GM21786 (cell line): ENCODE measurements at regions not wholly inside any gene's neighbourhood (a gene's known extent, or its start where the extent isn't known, plus 50 kb on each side); places are given as distances from the start of the nearest gene placed in this dataset.
"Not testable (repeated sequence)": the region's sequence is repeated elsewhere in the genome, so short reads cannot be mapped to it uniquely, and the experiment has no call there.

Experiments
- ATAC-seq: cut with Tn5 transposase; IDR thresholded peaks from one replicate; pipeline ENCODE4 v1.9.1; 2021; ENCODE audit not compliant: unreplicated experiment

DNA sequence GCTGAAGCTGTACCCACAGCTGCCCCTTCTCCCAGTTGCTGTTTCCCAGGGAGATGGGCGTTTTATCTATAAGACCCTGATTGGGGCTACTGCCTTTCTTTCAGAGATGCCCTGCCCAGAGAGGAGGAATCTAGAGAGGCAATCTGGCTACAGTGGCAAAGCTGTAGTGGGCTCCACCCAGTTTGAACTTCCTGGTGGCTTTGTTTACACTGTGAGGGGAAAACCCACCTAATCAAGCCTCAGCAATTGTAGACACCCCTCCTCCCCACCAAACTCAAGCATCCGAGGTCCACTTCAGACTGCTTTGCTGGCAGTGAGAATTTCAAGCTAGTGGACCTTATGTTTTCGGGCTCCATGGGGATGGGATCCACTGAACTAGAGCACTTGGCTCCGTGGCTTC, 240.4 kb upstream of the AFF2 start:
- no peak for ATAC-seq

DNA sequence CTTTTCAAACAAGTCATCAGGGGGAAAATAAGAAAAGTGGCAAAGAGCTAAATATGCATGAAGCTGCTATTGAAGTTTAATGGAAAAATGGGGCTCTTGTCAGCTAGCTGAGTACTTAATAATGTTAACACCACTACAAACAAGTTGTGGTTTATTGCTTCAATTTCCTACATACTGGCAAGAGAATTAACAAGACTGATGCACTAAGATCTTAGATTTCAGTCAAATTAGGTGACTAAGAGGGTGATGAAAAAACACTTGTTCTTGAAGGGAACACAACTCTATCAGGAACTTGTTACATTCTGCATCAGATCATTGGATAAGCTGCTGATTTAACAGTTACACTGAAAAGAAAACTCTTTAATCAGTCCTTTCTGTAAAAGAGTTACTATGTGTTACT, 234.6 kb upstream of the AFF2 start:
- no peak for ATAC-seq

DNA sequence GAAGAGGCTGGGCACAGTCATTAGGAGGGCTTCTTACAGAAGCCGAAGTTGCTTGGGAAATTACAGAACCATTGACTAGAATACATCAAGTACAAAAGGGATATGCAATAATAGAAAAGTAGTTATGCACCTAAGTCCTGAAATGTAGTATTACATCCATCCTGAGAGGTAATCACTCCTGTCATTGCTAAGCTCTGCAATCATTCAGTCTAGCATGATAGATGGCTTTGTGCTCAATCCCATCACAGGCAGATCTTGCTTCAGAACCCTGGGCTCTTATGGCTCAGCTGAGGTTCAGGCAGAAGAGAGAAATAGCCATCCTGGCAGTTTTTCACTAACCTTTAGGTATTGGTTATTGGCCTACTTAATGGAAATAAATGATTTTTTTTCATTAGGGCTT, 231.7 kb upstream of the AFF2 start:
- no peak for ATAC-seq

DNA sequence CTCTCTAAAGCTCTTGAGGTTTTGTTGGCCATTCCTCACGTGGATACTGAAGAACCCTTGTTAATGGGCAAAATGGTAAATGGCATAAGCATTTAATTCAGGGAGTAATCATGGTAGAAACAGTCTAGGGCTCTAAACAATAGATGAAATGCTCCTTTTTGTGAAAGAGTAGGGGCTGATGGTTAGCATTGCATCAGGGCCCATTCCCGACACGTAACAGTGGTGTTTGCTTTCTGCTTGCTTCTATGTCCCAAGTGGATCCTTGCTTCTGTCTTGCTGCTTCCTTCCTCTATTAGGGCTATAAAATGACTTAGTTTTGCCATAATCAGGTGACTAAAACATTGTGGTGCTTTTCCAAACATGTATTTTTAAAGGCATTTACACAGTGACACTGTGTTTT, 230.9 kb upstream of the AFF2 start:
- ATAC-seq = no peak

DNA sequence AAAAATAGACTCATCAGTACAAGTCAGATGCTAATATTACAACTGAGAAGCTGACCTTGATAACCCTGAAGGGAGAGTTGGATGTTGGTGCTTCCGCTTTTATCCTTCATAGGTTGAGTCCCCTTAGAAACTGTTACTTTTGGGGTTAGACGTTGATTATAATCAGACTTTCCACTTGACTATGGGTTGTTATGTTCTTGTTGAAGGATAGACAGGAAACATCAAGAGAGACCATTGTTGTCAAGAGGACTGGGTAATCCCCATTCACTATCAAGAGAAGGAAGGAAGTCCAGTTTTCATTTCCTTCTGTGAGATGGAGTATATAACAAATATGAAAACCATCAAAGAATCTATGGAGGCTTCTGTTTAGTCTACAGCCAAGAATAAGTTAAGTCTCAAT, 229.9 kb upstream of the AFF2 start:
- ATAC-seq = no peak

DNA sequence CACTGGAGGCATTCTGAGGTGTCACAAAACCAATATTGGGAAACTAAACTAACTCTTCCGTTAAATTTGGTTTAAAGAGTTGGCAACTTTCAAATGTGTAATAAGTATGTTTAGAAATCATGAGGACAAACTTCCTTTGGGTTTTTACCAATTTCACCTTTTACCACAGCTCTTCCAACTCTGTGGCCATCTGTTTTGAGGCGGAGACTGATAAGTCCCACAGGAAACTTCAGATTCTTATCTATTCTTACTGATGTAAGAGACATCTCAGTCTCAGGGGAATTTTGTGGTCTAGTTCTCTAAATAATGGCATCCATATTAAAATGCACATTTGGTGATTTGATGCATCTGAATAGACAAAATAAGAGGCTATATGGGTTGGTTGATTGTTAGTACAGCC, 229.2 kb upstream of the AFF2 start:
- ATAC-seq = no peak

DNA sequence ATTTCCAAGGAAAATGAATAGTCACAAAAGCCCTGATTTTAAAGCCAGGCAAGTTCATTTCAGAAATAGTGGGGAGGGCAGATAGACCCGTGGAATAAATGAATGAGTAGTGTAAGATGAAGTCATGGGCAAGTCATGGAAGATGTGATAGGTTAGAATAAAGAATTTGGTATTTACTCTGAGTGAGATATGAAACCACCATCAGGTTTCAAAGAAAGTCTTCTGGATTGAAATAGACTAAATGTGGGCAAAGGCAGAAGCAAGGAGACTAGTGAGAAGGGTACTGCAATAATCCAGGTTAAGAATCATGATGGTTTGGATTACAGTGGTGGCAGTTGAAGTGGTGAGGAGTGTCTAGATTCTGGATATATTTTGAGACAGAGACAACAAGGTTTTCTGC, 218.5 kb upstream of the AFF2 start:
- ATAC-seq = no peak

DNA sequence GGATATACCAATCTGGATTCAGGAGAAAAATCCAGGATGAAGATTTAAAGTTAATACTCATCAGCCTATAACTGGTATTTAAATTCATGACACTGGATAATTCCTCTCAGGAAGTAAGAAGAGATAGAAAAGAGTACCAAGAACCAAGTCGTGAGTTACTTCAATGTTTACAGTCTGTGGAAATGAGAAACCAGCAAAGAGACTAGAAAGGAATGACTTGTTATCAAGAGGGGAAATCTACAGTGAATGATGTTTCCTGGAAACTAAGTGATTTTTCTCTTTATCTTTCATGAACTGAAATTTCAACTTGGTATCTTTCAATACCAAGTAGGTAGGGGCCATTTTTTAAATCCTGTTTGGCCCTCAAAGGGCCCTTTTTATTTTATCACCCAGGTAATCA, 217.9 kb upstream of the AFF2 start:
- ATAC-seq = no peak

DNA sequence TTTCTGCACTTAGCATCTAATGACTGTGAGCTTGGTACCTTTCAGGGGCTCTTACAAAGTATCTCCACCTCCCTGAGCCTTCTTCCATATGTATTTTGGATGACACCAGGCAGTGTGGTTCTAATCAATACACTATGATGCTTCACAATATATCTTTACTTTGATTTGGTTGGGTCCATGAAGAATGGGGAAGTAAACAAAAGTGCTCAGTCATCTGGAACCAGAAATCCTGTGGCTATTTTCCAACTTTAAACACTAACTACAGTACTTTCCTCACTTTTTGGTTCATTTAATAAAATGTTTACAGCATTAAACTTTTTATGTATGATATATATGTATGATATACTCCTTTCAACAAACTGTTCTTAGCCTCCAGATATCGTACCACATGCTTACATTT, 216.4 kb upstream of the AFF2 start:
- no peak for ATAC-seq

DNA sequence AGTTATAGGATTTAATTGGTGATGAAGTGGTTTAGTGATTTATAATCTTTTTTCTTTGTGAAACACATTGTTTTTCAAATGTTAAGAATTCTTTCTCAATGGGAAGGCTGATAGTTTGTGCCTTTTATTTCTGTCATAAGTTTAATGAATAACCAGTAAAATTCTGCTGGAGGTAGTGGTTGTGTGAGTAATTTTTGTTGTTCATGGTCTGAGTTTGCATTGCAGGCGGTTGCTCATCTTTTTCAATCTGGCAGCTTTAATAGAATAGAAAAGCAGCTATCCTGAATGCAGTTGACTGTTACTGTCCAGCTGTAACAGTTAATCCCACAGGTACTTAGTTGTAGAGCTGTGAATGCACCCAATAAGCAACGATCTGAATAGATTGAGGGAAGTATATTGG, 215.6 kb upstream of the AFF2 start:
- ATAC-seq = no peak

DNA sequence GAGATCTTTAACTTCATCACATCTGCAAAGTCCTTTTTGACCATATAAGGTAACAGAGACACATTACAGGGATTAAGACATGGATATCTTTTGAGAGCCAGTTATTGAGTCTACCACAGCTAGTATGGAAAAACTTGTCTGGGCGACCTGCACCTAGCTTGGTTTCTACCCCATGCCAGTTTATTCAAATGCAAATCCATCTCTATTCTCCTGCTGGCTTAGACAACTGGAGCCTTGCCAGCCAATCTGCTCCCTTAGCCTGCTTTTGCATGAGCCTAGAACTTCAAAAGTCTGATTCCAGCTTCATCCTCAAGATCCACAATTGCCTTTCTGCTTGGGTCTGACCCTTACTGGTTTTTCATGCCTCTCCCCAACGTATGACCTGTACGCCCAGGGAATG, 212.0 kb upstream of the AFF2 start:
- no peak for ATAC-seq

DNA sequence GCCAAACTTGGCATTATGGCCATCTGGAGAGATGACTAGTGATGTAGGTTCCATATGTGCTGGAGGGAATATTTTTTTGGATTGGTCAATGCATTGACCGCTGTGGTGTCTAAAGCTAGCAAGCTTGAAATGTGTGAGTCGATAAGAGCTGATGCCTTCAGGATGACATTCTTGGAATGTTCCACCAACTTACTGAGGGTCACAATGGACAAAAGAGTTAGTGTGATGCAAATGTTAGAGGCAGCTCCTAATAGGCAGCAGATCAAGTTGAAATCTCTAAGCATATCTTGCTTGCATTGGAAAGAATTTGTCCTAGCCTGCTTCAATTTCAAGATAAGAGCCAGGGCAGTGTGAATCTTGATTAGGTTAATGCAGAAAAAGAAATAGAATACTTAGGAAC, 210.4 kb upstream of the AFF2 start:
- no peak for ATAC-seq

DNA sequence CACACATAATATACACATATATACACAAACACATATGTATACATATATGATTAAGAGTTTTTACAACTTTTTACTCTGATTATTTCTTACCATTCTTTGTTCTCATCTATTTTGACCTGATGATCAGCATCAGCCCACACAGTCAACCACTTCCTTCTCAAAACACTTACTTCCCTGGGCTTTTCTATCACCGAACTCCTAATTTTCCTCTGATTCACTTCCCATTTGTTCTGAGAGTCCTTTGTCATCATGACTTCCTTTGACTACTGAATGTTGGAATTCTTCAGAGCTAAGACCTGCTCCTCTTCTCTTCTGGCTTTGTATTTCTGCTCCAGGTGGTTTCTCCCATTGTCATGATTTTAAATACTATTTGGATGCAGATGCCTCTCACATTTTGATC, 209.5 kb upstream of the AFF2 start:
- no peak for ATAC-seq

DNA sequence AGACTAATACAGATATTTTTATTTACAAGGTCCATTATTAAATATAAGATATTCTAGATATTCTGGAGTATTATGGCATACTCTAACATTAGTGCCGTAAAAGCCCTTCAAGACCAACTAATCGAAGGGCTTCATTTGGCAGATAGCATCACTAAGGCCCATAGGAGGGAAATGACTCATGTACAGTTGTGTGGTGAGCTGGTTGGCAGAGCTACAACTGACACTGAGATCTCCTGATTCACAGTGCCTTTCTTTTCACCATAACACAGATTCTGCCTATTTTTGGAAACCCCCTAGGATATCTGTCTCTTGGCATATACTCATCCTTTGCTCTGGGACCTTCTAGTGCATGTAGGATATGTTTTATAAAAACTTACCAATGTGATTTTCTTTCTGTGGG, 201.7 kb upstream of the AFF2 start:
- no peak for ATAC-seq

DNA sequence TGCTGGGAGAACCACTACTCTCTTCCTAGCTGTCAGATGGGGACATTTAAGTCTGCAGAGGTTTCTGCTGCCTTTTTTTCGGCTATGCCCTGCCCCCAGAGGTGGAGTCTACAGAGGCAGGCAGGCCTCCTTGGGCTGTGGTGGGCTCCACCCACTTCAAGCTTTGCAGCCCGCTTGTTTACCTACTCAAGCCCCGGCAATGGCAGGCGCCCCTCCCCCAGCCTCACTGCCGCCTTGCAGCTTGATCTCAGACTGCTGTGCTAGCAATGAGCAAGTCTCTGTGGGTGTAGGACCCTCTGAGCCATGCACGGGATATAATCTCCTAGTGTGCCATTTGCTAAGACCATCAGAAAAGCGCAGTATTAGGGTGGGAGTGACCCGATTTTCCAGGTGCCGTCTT, 195.2 kb upstream of the AFF2 start:
- ATAC-seq = not testable (repeated sequence)

DNA sequence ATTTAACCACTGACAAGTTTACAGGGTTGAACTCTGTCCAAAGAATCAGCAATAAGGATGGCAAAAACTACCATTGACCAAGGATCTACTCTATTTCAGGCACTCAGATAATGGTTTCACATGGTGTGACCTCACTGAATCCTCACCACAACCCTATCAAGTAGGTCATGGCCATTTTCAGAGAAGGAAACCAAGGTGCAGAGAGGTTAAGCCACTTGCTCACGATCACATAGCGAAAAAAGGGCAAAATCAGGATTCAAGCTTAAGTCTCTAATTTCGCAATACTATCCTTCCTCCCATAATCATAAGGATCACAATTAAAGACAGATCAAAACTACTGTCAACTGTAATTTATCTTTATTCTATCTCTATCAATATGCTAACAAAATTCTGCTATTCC, 191.0 kb upstream of the AFF2 start:
- ATAC-seq = no peak

DNA sequence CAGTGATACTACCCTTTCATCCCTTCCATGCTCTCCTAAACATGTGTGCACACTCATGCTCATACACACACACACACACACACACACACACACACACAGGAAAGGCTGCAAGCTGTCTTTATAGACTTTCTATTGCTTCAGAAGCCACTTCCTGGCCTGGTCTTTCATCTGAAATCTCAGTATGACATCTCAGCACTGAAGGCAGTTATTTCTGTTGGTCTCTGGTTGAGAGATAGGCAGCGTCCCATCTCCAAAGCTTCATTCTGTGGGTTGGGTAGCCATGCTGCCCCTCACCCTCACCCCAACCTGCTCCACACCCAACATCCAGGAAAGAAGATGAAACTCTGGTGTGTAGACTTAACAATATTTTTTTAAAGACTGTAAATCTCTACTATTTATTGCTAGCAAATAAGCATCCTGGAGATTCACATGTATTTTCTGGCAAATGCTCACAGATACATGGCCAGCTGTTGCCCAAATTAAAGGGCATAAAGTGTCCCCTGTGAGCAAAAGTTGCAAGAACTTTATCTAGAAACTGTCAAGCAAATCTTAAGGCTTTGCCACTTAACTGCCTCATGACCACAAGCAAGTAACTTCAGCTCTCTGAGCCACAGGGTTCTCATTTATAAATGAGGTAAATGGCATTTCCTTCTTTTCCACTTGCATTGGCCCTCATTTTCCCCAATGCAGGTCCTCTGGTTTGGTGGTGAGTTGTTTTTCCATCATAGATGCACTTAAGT, 189.8 kb upstream of the AFF2 start:
- ATAC-seq = peak; percentile 81

DNA sequence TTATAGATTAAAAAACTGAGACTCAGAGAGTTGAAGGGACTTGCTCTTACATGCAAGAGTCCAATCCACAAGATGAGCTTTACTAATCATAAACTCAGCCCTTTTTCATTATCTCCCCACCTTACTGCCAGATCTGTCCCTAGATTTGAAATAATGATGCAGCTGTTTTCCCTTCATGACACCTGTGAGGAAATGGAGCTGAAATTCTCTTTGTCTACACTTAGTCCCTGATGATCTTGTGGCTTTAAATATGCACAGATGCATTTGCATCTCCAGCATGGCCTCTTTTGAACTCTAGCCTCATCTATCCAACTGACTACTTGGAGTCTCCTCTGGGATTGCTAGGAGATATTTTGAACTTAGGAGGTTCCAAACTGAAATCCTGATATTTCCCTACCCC, 188.9 kb upstream of the AFF2 start:
- ATAC-seq = no peak

DNA sequence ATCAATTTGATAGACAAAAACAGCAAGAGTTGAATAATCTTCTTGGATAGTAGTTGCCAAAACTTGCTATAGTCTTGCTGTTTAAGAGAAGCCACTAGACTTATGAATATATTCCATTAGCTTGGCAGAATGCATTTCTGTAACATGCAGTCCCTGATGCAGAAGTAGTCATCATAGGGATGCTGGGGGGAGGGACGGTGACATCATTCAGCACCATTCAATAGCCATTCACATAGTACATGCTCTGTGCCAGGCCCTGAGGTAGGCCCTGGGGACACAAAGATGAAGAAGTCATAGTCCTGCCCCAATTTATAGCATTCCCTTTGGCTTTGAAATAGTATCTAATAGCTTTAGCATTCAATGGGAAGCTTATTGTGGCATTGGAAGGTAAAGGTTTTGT, 185.5 kb upstream of the AFF2 start:
- ATAC-seq = no peak

DNA sequence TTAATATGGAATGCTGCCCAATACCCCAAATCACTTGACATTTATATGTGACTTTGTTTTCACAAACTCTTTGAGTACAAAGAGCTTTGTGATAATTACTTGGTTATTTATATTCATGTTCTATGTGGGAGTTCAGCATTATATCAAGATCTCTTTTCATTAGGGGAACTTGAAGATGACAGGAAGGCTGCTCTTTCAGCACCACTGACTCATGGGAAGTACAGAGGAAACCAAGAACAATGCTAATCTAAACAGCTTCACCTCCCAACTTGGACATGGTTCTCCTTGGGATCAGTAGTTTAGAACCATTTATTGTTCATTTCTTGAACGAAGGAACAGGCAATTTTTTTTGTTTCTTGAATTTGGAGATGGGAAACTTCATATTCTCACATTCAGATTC, 184.0 kb upstream of the AFF2 start:
- no peak for ATAC-seq

DNA sequence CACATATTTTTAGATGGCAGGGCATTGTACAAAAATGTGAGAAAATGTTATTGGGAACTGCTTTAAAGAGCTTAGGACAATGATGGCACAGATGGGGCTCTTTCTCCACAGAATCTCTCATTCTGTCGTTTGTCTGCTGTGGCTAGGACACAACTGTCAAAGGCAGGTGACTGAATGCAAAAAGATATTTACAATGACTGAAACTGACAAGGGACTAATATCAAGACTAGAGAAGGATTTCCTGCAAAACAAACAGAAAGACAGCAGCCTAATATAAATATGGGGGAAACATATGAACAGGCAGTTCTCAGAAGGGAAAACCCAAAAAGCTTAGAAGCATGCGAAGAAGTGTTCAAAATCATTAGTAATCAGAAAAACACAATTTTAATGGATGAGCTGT, 177.5 kb upstream of the AFF2 start:
- ATAC-seq = no peak

DNA sequence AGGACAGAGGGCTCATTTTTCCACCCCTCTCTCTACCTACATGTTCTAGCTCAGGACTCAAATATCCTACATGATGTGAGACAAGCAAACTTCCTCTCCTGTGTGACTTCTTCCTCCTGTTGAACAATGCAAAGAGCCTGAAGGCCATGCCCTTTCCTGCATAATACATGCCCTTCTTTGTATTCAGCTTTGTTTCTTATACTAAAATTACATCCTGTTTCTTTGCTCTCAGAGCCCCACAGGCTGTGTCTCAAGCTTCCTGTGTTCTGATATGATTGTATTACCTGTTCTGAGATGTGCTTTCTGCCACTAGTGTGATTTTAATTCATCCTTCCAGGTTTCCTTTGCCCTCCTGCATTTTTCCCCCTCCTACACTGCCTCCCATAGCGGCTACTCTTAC, 166.4 kb upstream of the AFF2 start:
- no peak for ATAC-seq

DNA sequence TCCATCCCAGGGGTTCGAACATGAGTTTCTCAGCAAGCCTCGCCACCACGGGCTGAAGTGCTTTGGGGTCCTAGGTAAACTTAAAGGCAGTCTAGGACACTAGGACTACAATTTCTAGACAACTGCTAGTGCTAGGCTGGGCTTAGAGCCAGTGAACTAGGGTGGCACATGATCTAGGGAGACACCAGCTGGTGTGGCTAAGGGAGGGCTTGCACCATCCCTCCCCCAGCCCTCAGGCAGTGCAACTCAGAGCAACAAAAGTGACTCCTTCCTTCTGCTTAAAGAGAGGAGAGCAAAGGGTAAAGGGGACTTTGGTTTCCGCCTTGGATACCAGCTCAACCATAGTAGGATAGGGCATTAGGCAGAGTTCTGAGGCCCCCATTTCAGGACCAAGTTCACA, 162.5 kb upstream of the AFF2 start:
- no peak for ATAC-seq

DNA sequence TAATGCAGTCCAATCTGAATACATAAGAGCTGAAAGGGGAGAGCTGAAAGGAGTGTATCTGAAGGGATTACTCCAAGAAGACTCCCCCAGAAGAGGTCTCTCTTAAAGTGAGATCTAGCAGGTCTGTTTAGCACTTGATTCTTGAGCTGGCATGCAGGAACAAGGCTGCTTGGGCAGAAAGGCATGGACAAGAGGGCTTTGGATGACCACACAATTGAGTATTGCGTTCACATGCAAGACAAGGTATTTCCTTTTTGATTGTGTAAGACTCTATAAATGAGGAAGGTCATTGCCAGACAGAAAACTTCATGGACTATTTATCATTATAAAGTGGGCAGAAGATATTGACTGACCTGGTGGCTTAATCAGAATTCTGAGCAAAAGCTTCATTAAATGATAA, 145.5 kb upstream of the AFF2 start:
- ATAC-seq = no peak
